Pons (tissue), 1 donor: ENCODE measurements at regions not wholly inside any gene's neighbourhood (a gene's known extent, or its start where the extent isn't known, plus 50 kb on each side); places are given as distances from the start of the nearest gene placed in this dataset.

Experiments
- DNase-seq: peaks from one replicate; pipeline ENCODE4 v3.0.0-alpha.2; 2016; ENCODE audit warnings: low spot score

GRCh38 chr2:71864085-71864484 is 283.6 kb downstream of the CYP26B1 start:
- no peak for DNase-seq

GRCh38 chr2:71863396-71863795 is 284.3 kb downstream of the CYP26B1 start:
- DNase-seq, result no peak

GRCh38 chr2:71862921-71863320 is 284.7 kb downstream of the CYP26B1 start:
- no peak for DNase-seq

GRCh38 chr2:71861186-71862160 is 286.2 kb downstream of the CYP26B1 start:
- no peak for DNase-seq

- no peak for DNase-seq
These were observed 287.2 kb downstream of the CYP26B1 start for GRCh38 chr2:71860381-71860926.

GRCh38 chr2:71859211-71859847 is 288.3 kb downstream of the CYP26B1 start:
- DNase-seq, result no peak

GRCh38 chr2:71858071-71858470 is 289.6 kb downstream of the CYP26B1 start:
- DNase-seq, result no peak

GRCh38 chr2:71857636-71858035 is 290.0 kb downstream of the CYP26B1 start:
- no peak for DNase-seq

- DNase-seq, result no peak
These were observed 290.7 kb downstream of the CYP26B1 start for GRCh38 chr2:71856773-71857525.

- DNase-seq, result no peak
These were observed 293.8 kb downstream of the CYP26B1 start for GRCh38 chr2:71853858-71854257.

GRCh38 chr2:71852141-71852711 is 295.4 kb downstream of the CYP26B1 start:
- no peak for DNase-seq

GRCh38 chr2:71851094-71851750 is 296.4 kb downstream of the CYP26B1 start:
- no peak for DNase-seq

- no peak for DNase-seq
These were observed 297.3 kb downstream of the CYP26B1 start for GRCh38 chr2:71850306-71850801.

GRCh38 chr2:71849607-71850305 is 297.9 kb downstream of the CYP26B1 start:
- DNase-seq, result no peak

- no peak for DNase-seq
These were observed 298.6 kb downstream of the CYP26B1 start for GRCh38 chr2:71849111-71849510.

GRCh38 chr2:71846669-71847291 is 300.9 kb downstream of the CYP26B1 start:
- no peak for DNase-seq

GRCh38 chr2:71846072-71846471 is 301.6 kb downstream of the CYP26B1 start:
- DNase-seq, result no peak

- DNase-seq, result no peak
These were observed 302.7 kb downstream of the CYP26B1 start for GRCh38 chr2:71844967-71845366.

GRCh38 chr2:71843391-71843850 is 304.2 kb downstream of the CYP26B1 start:
- no peak for DNase-seq

- DNase-seq, result no peak
These were observed 304.9 kb downstream of the CYP26B1 start for GRCh38 chr2:71842744-71843143.
